GM12878 (cell line): ENCODE measurements at regions not wholly inside any gene's neighbourhood (a gene's known extent, or its start where the extent isn't known, plus 50 kb on each side); places are given as distances from the start of the nearest gene placed in this dataset.

Experiments
- CEBPZ ChIP-seq: fragments of 150-350 bp; IDR thresholded peaks from 2 replicates; pipeline ENCODE4 v1.6.1; 2016; ENCODE audit warnings: low read depth, low read length
- CREB1 ChIP-seq: IDR thresholded peaks from 2 replicates; pipeline ENCODE4 v1.6.1; 2012; ENCODE audit warnings: low read depth, mild to moderate bottlenecking, inconsistent platforms
- DPF2 ChIP-seq: fragments of 450-650 bp; IDR thresholded peaks from 2 replicates; pipeline ENCODE4 v1.6.1; 2017; ENCODE audit warnings: mild to moderate bottlenecking
- GABPA ChIP-seq: IDR thresholded peaks from 2 replicates; pipeline ENCODE4 v1.6.1; 2014; ENCODE audit warnings: antibody characterized with exemption, low read depth, mild to moderate bottlenecking, inconsistent platforms
- IRF4 ChIP-seq: IDR thresholded peaks from 2 replicates; pipeline ENCODE4 v1.6.1; 2011; ENCODE audit warnings: low read depth, low read length
- IRF5 ChIP-seq: fragments of 450-650 bp; IDR thresholded peaks from 2 replicates; pipeline ENCODE4 v1.6.1; 2017; ENCODE audit warnings: borderline replicate concordance
- MTA3 ChIP-seq: IDR thresholded peaks from 2 replicates; pipeline ENCODE4 v1.6.1; 2012; ENCODE audit warnings: low read length, inconsistent platforms, borderline replicate concordance
- NBN ChIP-seq: fragments of 450-650 bp; IDR thresholded peaks from 2 replicates; pipeline ENCODE4 v1.6.1; 2016
- RAD51 ChIP-seq: fragments of 450-650 bp; IDR thresholded peaks from 2 replicates; pipeline ENCODE4 v1.6.1; 2016; ENCODE audit warnings: moderate library complexity, mild to moderate bottlenecking, inconsistent platforms
- SREBF2 ChIP-seq: IDR thresholded peaks from 2 replicates; pipeline ENCODE4 v1.6.1; 2012; ENCODE audit warnings: mild to moderate bottlenecking, low read length
- ZNF24 ChIP-seq: fragments of 450-650 bp; IDR thresholded peaks from 2 replicates; pipeline ENCODE4 v1.6.1; 2017; ENCODE audit warnings: antibody characterized with exemption, mild to moderate bottlenecking
- ZNF274 ChIP-seq: IDR thresholded peaks from one replicate; pipeline ENCODE4 v1.8.0; 2011; ENCODE audit not compliant: insufficient read length, insufficient read depth

GRCh38 chr3:168624195-168624594 is 528.5 kb upstream of the GOLIM4 start (continued):
- no peak for TF ChIP-seq CEBPZ
- TF ChIP-seq DPF2, result no peak
- no peak for TF ChIP-seq GABPA
- no peak for TF ChIP-seq NBN
- TF ChIP-seq RAD51, result no peak
- TF ChIP-seq ZNF274, result no peak
- TF ChIP-seq MTA3, result no peak
- no peak for TF ChIP-seq CREB1
- TF ChIP-seq IRF4, result no peak
- TF ChIP-seq IRF5, result no peak
- no peak for TF ChIP-seq ZNF24
- TF ChIP-seq SREBF2, result no peak
- TF ChIP-seq, all 136 proteins: peak for 0
